ENCODE measurements at regions not wholly inside any gene's neighbourhood (a gene's known extent, or its start where the extent isn't known, plus 50 kb on each side); places are given as distances from the start of the nearest gene placed in this dataset.

GRCh38 chr5:33283243-33283642, 157.5 kb upstream of the TARS1 start:
- no peak for TF ChIP-seq CTCF (IDR thresholded peaks at IDR 0.05; ENCODE audit: low read length)
- no peak for TF ChIP-seq EZH2 (optimal IDR thresholded peaks at IDR 0.05; ENCODE audit: low read depth, low read length)
- TF ChIP-seq EZH2phosphoT487 (IDR thresholded peaks at IDR 0.05; ENCODE audit: low read length) = no peak
